ENCODE measurements at regions not wholly inside any gene's neighbourhood (a gene's known extent, or its start where the extent isn't known, plus 50 kb on each side); places are given as distances from the start of the nearest gene placed in this dataset.

DNA sequence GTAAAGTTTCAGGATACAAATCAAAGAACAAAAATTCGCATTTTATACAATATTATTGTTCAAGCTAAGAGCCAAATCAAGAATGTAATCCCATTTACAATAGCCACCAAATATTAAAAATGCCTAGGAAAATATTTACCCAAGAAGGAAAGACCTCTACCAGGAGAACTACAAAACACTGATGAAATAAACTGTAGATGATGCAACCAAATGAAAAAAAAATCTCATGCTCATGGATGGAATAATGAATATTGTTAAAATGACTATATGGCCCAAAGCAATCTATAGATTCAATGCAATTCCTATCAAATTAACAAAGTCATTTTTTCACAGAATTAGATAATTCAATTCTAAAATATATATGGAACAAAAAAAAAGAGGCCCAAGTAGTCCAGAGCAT is 708.8 kb upstream of the MAN1A1 start:
- DNase-seq (ENCODE audit: low spot score) = no peak

- DNase-seq (ENCODE audit: low spot score) = peak; percentile 8
These were observed 706.5 kb upstream of the MAN1A1 start for GRCh38 chr6:120056085-120056484.

DNA sequence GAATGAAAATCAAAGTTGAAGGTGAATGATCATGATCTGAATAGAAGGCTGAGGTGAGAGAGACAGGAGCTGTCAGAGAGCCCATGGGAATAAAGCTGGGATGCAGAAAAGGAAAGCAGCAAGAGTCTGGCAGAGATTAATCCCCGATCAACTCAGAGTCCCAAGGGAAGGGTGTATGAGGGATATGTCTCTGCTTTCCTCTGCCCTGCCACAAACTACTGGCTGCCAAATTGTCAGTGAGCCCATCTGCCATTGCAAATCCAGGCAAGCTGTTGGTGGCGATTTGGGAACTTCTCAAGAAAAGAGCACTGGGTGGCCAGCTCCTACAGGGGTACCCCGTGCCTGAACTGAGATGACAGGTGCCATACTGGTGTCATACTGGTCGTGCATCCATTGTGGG is 705.5 kb upstream of the MAN1A1 start:
- no peak for DNase-seq (ENCODE audit: low spot score)

DNA sequence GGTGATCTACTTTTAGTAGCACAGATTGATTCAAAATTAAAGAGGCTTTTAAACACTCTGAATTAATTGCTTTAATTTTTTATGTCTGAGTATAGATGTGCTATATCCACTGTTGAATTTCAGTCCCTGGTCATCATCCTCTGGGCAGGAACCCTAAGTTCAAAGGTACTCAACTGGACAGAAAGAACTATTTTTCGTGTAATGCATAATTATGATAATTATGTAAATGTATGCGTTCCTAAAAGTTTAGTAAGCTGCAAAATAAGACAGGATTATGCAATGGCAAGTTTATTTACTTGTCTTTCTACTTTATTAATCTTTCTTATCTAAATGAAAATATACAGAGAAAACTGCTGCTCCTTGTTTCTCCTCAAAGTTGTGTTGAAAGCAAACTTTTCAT is 690.1 kb upstream of the MAN1A1 start:
- no peak for DNase-seq (ENCODE audit: low spot score)

DNA sequence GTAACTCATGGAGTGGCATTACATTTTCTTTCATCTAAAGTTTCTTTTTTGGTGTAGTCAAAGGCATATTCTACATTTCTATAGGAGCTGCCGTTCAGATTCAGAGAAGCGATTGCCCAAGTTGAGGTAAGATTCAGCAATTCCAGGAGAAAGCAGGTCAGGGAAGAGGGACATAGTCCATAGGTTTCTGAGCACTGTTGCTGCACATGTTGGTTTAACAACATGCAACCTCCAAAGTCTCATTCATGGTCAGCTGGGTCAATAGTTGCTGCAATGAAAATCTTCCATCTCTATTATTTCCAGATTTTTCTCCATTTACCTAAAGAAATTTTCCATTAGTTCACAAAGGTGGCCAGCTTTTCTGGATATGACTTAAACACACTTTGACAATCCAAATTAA is 682.3 kb upstream of the MAN1A1 start:
- DNase-seq (ENCODE audit: low spot score) = no peak

DNA sequence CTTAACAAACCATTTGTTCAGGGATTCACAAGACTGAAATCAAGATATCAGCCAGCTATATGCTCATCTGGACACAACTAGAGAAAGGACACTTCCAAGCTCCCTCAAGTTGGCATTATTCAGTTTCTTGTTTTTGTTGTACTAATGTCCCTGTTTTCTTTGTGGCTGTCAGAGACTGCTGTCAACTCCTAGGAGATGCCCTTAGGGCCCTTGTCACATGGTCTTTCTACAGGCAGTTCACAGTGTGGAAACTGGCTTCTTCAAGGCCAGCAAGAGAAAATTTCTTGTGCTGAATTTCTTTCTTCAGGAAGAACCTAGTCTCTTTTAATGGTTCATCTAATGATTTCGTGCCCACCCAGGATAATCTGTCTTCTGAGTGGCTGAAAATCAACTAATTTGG is 677.2 kb upstream of the MAN1A1 start:
- DNase-seq (ENCODE audit: low spot score) = no peak

DNA sequence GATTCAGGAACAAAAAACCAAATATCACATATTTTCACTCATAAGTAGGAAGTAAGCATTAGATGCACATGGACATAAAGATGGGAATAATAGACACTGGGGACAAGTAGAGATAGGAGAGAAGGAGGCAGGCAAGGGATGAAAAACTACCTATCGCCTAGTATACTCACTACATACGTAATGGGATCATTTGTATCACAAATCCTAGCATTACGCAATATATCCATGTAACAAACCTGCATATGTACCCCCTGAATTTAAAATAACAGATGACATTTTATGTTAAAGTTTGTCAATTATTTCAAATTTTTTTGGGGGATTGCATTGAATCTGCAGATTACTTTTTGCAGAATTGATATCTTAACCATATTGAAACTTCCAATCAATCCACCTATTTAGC is 660.5 kb upstream of the MAN1A1 start:
- DNase-seq (ENCODE audit: low spot score) = no peak

- DNase-seq (ENCODE audit: low spot score) = no peak
These were observed 655.9 kb upstream of the MAN1A1 start for GRCh38 chr6:120005292-120005976.

- DNase-seq (ENCODE audit: low spot score) = no peak
These were observed 637.5 kb upstream of the MAN1A1 start for GRCh38 chr6:119986934-119987549.

- no peak for DNase-seq (ENCODE audit: low spot score)
These were observed 636.6 kb upstream of the MAN1A1 start for GRCh38 chr6:119985952-119986736.

DNA sequence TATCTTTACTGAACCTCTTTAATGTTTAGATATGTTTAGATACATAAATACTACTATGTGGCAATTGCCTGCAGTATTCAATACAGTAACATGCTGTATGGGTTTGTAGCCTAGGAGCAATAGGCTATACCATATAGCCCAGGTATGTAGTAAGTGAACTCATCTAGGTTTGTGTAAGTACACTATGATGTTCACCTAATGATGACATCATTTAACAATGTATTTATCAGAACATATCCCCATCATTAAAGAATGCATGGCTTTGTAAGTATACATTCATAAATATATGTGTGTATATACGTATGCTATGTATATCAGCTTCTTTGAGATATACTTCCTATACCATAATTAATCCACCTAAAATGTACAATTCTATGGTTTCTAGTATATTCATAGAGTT is 631.2 kb upstream of the MAN1A1 start:
- DNase-seq (ENCODE audit: low spot score) = no peak

- no peak for DNase-seq (ENCODE audit: low spot score)
These were observed 630.3 kb upstream of the MAN1A1 start for GRCh38 chr6:119979862-119980261.

DNA sequence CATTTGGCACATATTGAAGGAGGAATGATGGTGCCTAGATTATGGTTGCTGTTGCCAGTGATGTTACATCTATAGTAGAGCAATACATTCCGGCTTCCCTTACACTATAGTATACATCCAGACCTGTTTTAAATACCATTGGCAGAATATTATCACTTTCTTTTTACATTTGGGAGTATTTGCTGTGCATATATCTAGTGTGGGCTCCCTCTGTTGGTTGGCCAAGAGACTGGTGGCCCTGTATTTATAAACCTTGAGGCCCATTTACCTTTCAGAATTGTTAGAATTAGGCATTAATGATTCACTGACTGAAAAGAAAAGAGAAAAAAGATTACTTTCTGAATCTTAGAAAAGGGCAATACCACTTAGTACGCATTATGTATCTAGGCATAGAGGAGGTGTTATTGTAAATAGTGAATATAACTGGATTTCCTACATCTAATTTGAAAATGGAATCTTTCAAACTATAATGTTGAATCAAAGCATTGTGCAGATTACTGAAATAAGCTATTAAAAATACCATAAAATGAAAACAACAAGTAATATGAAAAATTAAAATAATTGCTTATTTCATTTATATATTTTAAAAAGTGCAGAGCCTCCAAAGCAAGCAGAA is 628.8 kb upstream of the MAN1A1 start:
- DNase-seq (ENCODE audit: low spot score) = peak; percentile 1

DNA sequence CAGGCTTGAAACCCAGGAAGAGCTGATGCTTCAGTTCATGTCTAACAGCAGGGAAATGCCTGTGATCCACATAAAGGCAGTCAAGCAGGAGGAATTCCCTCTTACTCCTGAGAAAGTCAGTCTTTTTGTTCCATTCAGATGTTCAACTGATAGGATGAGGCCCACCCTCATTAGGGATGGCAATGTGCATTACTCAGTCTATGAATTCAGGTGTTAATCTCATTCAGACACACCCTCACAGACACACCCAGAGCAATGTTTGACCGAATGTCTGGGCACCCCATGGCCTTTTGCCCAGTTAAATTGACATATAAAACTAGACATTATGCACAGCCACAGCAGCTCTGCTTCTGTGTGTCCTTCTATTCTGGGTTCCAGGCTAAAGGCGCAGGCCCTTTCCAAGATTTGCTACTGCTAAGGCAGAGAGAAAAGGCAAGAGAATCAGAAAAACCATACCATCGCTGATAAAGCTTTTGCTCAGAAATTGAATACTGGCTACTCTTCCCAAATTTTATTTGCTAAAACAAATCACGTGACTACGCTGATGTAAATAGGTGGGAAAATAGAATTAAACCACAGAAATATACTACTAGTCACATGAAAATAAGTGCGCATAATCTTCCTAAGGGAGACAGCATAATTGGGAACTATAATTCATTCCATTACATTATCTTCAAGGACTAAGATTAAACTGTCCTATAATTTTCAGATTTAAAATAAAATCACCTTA is 625.0 kb upstream of the MAN1A1 start:
- no peak for DNase-seq (ENCODE audit: low spot score)

DNA sequence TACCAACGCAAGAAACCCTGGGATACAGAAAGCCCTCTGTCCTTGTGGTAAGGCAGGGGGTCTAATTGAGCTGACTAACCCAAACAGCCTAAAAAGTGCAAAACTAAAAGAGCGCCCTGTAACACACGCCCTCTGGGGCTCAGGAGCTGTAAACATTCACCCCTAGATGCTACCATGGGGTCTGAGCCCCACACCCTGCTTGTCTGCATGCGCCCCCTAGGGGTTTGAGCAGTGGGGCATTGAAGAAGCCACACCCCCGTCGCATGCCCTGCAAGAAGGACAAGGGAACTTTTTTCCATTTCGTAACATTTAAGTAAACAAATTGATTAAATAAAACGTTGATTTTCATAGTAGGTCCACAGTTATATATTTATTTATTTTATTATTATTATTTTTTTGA is 616.9 kb upstream of the MAN1A1 start:
- no peak for DNase-seq (ENCODE audit: low spot score)

DNA sequence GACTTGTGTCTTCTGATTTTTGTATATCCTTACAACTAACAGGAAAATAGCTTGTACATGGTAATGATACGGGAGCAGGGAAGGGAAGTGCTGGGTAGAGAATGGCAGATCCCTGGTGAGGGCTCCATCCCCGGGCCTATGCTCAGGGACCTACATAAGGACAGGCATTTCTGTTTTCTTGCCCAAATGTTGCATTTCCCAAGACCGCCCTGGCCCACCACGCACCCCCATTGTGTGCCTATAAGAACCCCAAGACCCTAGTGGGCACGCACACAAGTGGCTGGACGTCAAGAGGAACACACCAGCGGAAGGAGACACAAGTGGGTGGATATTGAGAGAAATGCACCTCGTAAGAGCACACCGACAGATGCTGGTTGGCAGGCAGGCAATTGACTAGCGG is 616.3 kb upstream of the MAN1A1 start:
- no peak for DNase-seq (ENCODE audit: low spot score)

- DNase-seq (ENCODE audit: low spot score) = no peak
These were observed 615.4 kb upstream of the MAN1A1 start for GRCh38 chr6:119965008-119965407.

DNA sequence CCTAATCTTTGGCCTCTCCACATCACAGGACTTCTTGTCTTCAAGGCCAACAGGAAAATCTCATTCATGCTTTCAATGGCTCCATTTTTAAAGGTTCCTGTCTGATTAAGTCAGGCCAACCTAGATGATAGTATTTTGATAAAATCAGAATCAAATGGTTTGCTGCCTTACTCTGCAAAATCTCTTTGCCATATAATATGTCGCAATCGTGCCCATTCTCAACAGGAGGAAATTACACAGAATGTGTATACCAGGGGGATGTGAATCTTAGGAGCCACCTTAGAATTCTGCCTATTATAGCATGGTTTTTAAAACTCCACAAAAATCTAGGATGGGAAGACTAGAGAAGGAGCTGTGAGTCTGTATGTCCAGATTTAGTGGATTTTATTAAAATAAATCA is 612.9 kb upstream of the MAN1A1 start:
- no peak for DNase-seq (ENCODE audit: low spot score)

DNA sequence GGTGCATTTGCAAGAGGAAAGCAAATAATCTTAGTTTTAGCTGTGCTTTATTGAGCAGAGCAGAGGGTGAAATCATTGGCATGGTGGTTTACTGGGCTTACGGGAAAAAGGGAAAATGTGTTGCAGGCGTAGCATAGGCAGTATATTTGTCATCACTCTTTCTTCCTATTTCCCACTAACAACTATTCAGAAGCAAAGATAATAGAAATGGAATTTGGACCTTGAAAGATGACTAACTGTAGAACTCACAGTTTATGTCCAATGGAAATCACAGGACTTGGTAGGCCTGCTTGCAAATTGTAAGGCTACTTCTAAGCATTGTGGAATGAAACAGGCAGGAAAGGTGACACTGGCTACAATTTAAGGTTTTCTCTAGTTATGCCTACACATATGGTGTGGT is 611.9 kb upstream of the MAN1A1 start:
- DNase-seq (ENCODE audit: low spot score) = no peak

- no peak for DNase-seq (ENCODE audit: low spot score)
These were observed 610.9 kb upstream of the MAN1A1 start for GRCh38 chr6:119960456-119960855.

- no peak for DNase-seq (ENCODE audit: low spot score)
These were observed 610.5 kb upstream of the MAN1A1 start for GRCh38 chr6:119960036-119960435.

- no peak for DNase-seq (ENCODE audit: low spot score)
These were observed 607.6 kb upstream of the MAN1A1 start for GRCh38 chr6:119957195-119957594.

All from germinal center (tissue), 1 donor.